Stomach (tissue), 8 donors: ENCODE measurements at regions not wholly inside any gene's neighbourhood (a gene's known extent, or its start where the extent isn't known, plus 50 kb on each side); places are given as distances from the start of the nearest gene placed in this dataset.
A peak's percentile ranks its signal among the peaks of the same experiment; 100 is the strongest.

Source experiments
- DNase-seq, 2 donors: peaks; one replicate each; pipeline versions ENCODE4 v3.0.0 to v3.0.0-alpha.2; 2013 to 2019
- H3K27ac ChIP-seq, 5 donors: fragments of 200-600 bp in 4 of 5; sonication (generic) in 4 of 5; one replicate each; pipeline ENCODE4 v1.5.1; 2013 to 2019; ENCODE audit warnings: mild to moderate bottlenecking in 1 of 5, moderate library complexity in 1 of 5
- H3K27me3 ChIP-seq, 3 donors: fragments of 200-600 bp; sonication (generic); one replicate each; pipeline ENCODE4 v1.5.1; 2017 to 2019; ENCODE audit warnings: mixed run types in 1 of 3
- H3K36me3 ChIP-seq, 4 donors: fragments of 200-600 bp; sonication (generic); 1 replicate in 3 of 4; 2 replicates in 1 of 4; pipeline ENCODE4 v1.5.1; 2016 to 2019
- H3K4me1 ChIP-seq, 4 donors: fragments of 200-600 bp; sonication (generic); one replicate each; pipeline ENCODE4 v1.5.1; 2016 to 2019
- H3K4me3 ChIP-seq, 4 donors: fragments of 200-600 bp; sonication (generic) in 3 of 4; one replicate each; pipeline ENCODE4 v1.5.1; 2016 to 2019; ENCODE audit warnings: mild to moderate bottlenecking in 1 of 4
- H3K9me3 ChIP-seq, 4 donors: fragments of 200-600 bp; sonication (generic); one replicate each; pipeline ENCODE4 v1.5.1; 2016 to 2019
- CTCF ChIP-seq, 7 experiments: fragments of 450-650 bp in 4 of 7; fragments of 200-600 bp in 3 of 7; sonication (generic) in 3 of 7; IDR thresholded peaks; one replicate each; pipeline ENCODE4 v1.5.1; 2016 to 2019; ENCODE audit warnings: antibody characterized with exemption in 7 of 7, control low read depth in 2 of 7, mild to moderate bottlenecking in 1 of 7
- EP300 ChIP-seq: sonication (generic); formaldehyde crosslinking; IDR thresholded peaks from one replicate; pipeline ENCODE4 v1.6.1; 2017; ENCODE audit warnings: antibody characterized with exemption
- POLR2A ChIP-seq, 4 donors: fragments of 450-650 bp; IDR thresholded peaks; one replicate each; pipeline ENCODE4 v1.6.1; 2016; ENCODE audit warnings: antibody characterized with exemption in 4 of 4, control low read depth in 2 of 4, mild to moderate bottlenecking in 1 of 4, moderate library complexity in 1 of 4
- POLR2AphosphoS5 ChIP-seq, 3 donors: sonication (generic); formaldehyde crosslinking; IDR thresholded peaks; one replicate each; pipeline ENCODE4 v1.6.1; 2016; ENCODE audit warnings: antibody characterized with exemption in 3 of 3
- WGBS, 5 donors: extraction: QIAGEN DNeasy Blood & Tissue Kit in 3 of 5; methylation state at CpG; one replicate each; pipeline versions ENCODE4 v1.1.5 to v1.1.7; 2013 to 2018; 5-methylcytosine and 5-hydroxymethylcytosine counted together
- intact Hi-C: fragments of 100-400 bp; cut with DNase I; formaldehyde crosslinking; loops from one replicate; pipeline ENCODE4 v1.15.1; 2023; ENCODE audit warnings: low total_unique reads
- donor health status: healthy with polysubstance abuse.
- donor health status: Bipolar disorder and iron deficiency.
- donor health status: healthy.

GRCh38 chr10:125375210-125375609 lies 214.8 kb upstream of the CTBP2 start:
- peak in 1 of 2 donors; percentile 47 for DNase-seq
- intact Hi-C loops = no loop called here
- no peak overlapping the region for H3K27ac ChIP-seq
- H3K4me3 ChIP-seq = no peak overlapping the region
- TF ChIP-seq POLR2AphosphoS5 (IDR thresholded peaks at IDR 0.05) = no peak
- peak in 1 of 7 experiments; percentile 34 for TF ChIP-seq CTCF (IDR thresholded peaks at IDR 0.05)
- no peaks in the 10 kb centered on the region for H3K36me3 ChIP-seq
- H3K27me3 ChIP-seq = peaks cover 0 to 7% (median 0%) of the 10 kb centered on the region in 3 donors
- H3K9me3 ChIP-seq = peaks cover 0 to 12% (median 7%) of the 10 kb centered on the region in 4 donors
- H3K4me1 ChIP-seq = no peaks in the 10 kb centered on the region
- WGBS, 5 donors = 27 to 47% (median 37%) methylated on average over 3 of the region's 3 CpGs

- intact Hi-C loops = no loop called here
These were observed 213.2 kb upstream of the CTBP2 start for GRCh38 chr10:125373546-125373945.

GRCh38 chr10:125370578-125370977 lies 210.2 kb upstream of the CTBP2 start:
- 35 to 59% (median 45%) methylated on average over 17 of the region's 17 CpGs for WGBS, 5 donors
- H3K4me1 ChIP-seq = no peaks in the 10 kb centered on the region
- H3K9me3 ChIP-seq = no peaks in the 10 kb centered on the region
- TF ChIP-seq EP300 (no peak), POLR2AphosphoS5 (IDR thresholded peaks at IDR 0.05) (no peak)
- intact Hi-C loops = no loop called here
- peaks cover 0 to 11% (median 0%) of the 10 kb centered on the region in 3 donors for H3K27me3 ChIP-seq
- peak in 1 of 2 donors; percentile 20 for DNase-seq
- no peaks in the 10 kb centered on the region for H3K36me3 ChIP-seq
- no peak overlapping the region for H3K27ac ChIP-seq
- H3K4me3 ChIP-seq = no peak overlapping the region

More at GRCh38 chr10:125373546-125373945, 213.2 kb upstream of the CTBP2 start:
- H3K4me1 ChIP-seq = no peaks in the 10 kb centered on the region
- no peak for TF ChIP-seq CTCF (IDR thresholded peaks at IDR 0.05)
- TF ChIP-seq POLR2AphosphoS5 (IDR thresholded peaks at IDR 0.05) = no peak
- TF ChIP-seq EP300 = no peak
- TF ChIP-seq POLR2A (IDR thresholded peaks at IDR 0.05) = no peak
- WGBS, 5 donors = 71 to 81% (median 73%) methylated on average over 6 of the region's 6 CpGs
- no peak overlapping the region for H3K27ac ChIP-seq
- H3K4me3 ChIP-seq = no peak overlapping the region
- no peaks in the 10 kb centered on the region for H3K9me3 ChIP-seq
- no peaks in the 10 kb centered on the region for H3K36me3 ChIP-seq
- H3K27me3 ChIP-seq = peaks cover 0 to 11% (median 0%) of the 10 kb centered on the region in 3 donors
- DNase-seq = no peak

GRCh38 chr10:125369382-125370326 lies 209.3 kb upstream of the CTBP2 start:
- Histone ChIP-seq H3K9me3 (no peaks in the 10 kb centered on the region), H3K4me1 (no peaks in the 10 kb centered on the region), H3K27me3 (peaks cover 0 to 11% (median 0%) of the 10 kb centered on the region in 3 donors), H3K4me3 (no peak overlapping the region), H3K27ac (no peak overlapping the region), H3K36me3 (no peaks in the 10 kb centered on the region)
- TF ChIP-seq POLR2A (IDR thresholded peaks at IDR 0.05) = no peak
- no peak for TF ChIP-seq EP300
- TF ChIP-seq POLR2AphosphoS5 (IDR thresholded peaks at IDR 0.05) = no peak
- no peak for TF ChIP-seq CTCF (IDR thresholded peaks at IDR 0.05)
- intact Hi-C loops = no loop called here
- 78 to 90% (median 83%) methylated on average over 12 of the region's 12 CpGs for WGBS, 5 donors
- no peak for DNase-seq

GRCh38 chr10:125368146-125368545 lies 207.8 kb upstream of the CTBP2 start:
- 66 to 84% (median 73%) methylated on average over 1 of the region's 1 CpG for WGBS, 5 donors
- Histone ChIP-seq H3K27ac (no peak overlapping the region), H3K9me3 (no peaks in the 10 kb centered on the region), H3K27me3 (peaks cover 0 to 11% (median 0%) of the 10 kb centered on the region in 3 donors), H3K4me3 (no peak overlapping the region), H3K4me1 (no peaks in the 10 kb centered on the region), H3K36me3 (no peaks in the 10 kb centered on the region)
- DNase-seq = no peak
- TF ChIP-seq EP300 = no peak
- no peak for TF ChIP-seq CTCF (IDR thresholded peaks at IDR 0.05)
- TF ChIP-seq POLR2AphosphoS5 (IDR thresholded peaks at IDR 0.05) = no peak
- TF ChIP-seq POLR2A (IDR thresholded peaks at IDR 0.05) = no peak
- intact Hi-C loops = no loop called here
